Heart left ventricle (tissue), 13 donors: ENCODE measurements at regions not wholly inside any gene's neighbourhood (a gene's known extent, or its start where the extent isn't known, plus 50 kb on each side); places are given as distances from the start of the nearest gene placed in this dataset.

ENCODE experiments used
- CTCF ChIP-seq, 12 donors: fragments of 200-600 bp; sonication (generic) in 4 of 12; IDR thresholded peaks; one replicate each; pipeline versions ENCODE4 v1.5.0 to v1.8.0; 2018 to 2022; ENCODE audit warnings: antibody characterized with exemption in 12 of 12, mild to moderate bottlenecking in 5 of 12
- POLR2A ChIP-seq, 2 donors: fragments of 450-650 bp; IDR thresholded peaks; one replicate each; pipeline ENCODE4 v1.6.1; 2017; ENCODE audit warnings: antibody characterized with exemption in 2 of 2, mild to moderate bottlenecking in 2 of 2, moderate library complexity in 2 of 2
- donor health status: ischemic (EF 13 %, LVEDD 7.1; RV severe dilation, severe dysfunction).
- donor health status: DM: no; HTN: yes; CAD: no.
- donor health status: DM: no; HTN: no; CAD: no.
- donor health status: ischemic (EF 25% LVEDD 6.9; RV normal size, moderate dysfunction).
- donor health status: ischemic (EF 25% LVEDD 5.7; RV mildly dilated, moderate dysfunction).
- donor health status: ischemic (EF 35%, LVEDD 5.7; RV mildly dilated, moderate dysfunction).
- donor health status: nonischemic (EF 11% LVEDD 7.7; RV severe dilation, severe dysfunction).
- donor health status: DM: yes; HTN: yes; CAD: no.
- donor health status: PGD.
- donor health status: ischemic (EF 29% LVEDD 5.4; RV normal size, mild dysfunction).
- donor health status: nonischemic (EF 23%, LVEDD 6.1; RV moderate dilation, normal function).

- TF ChIP-seq CTCF (IDR thresholded peaks at IDR 0.05): no peak
- TF ChIP-seq POLR2A (IDR thresholded peaks at IDR 0.05): no peak
These were observed 601.5 kb upstream of the FSHR start for GRCh38 chr2:49755777-49756176.
